HG03442 (cell line): ENCODE measurements at regions not wholly inside any gene's neighbourhood (a gene's known extent, or its start where the extent isn't known, plus 50 kb on each side); places are given as distances from the start of the nearest gene placed in this dataset.
A peak's percentile ranks its signal among the peaks of the same experiment; 100 is the strongest.
"Not testable (repeated sequence)": the region's sequence is repeated elsewhere in the genome, so short reads cannot be mapped to it uniquely, and the experiment has no call there.

Experiments used
- ATAC-seq: cut with Tn5 transposase; IDR thresholded peaks from one replicate; pipeline ENCODE4 v1.9.1; 2021; ENCODE audit warnings: mild to moderate bottlenecking, moderate library complexity; ENCODE audit not compliant: unreplicated experiment

- ATAC-seq, result no peak
These were observed 132.8 kb upstream of the RAP1B start for GRCh38 chr12:68477906-68478305.

- no peak for ATAC-seq
These were observed 132.0 kb upstream of the RAP1B start for GRCh38 chr12:68478516-68479260.

GRCh38 chr12:68479261-68479895, 131.3 kb upstream of the RAP1B start:
- ATAC-seq, result no peak

GRCh38 chr12:68479896-68480291, 130.8 kb upstream of the RAP1B start:
- ATAC-seq, result no peak

GRCh38 chr12:68480526-68480925, 130.2 kb upstream of the RAP1B start:
- no peak for ATAC-seq

- peak; percentile 62 for ATAC-seq
These were observed 129.3 kb upstream of the RAP1B start for GRCh38 chr12:68481181-68481941.

GRCh38 chr12:68482014-68482413, 128.7 kb upstream of the RAP1B start:
- no peak for ATAC-seq

GRCh38 chr12:68482660-68483059, 128.0 kb upstream of the RAP1B start:
- ATAC-seq, result peak; percentile 61

GRCh38 chr12:68483592-68484383, 126.9 kb upstream of the RAP1B start:
- no peak for ATAC-seq

GRCh38 chr12:68484578-68484977, 126.1 kb upstream of the RAP1B start:
- ATAC-seq, result not testable (repeated sequence)

GRCh38 chr12:68486449-68486848, 124.2 kb upstream of the RAP1B start:
- not testable (repeated sequence) for ATAC-seq

- no peak for ATAC-seq
These were observed 122.9 kb upstream of the RAP1B start for GRCh38 chr12:68487721-68488309.

GRCh38 chr12:68489273-68489672, 121.4 kb upstream of the RAP1B start:
- ATAC-seq, result no peak

- ATAC-seq, result no peak
These were observed 120.2 kb upstream of the RAP1B start for GRCh38 chr12:68490476-68490875.

GRCh38 chr12:68491204-68491960, 119.3 kb upstream of the RAP1B start:
- no peak for ATAC-seq

- ATAC-seq, result no peak
These were observed 115.2 kb upstream of the RAP1B start for GRCh38 chr12:68495336-68496070.

- ATAC-seq, result peak; percentile 64
These were observed 113.6 kb upstream of the RAP1B start for GRCh38 chr12:68497107-68497506.

- ATAC-seq, result peak; percentile 35
These were observed 113.0 kb upstream of the RAP1B start for GRCh38 chr12:68497702-68498101.

- ATAC-seq, result no peak
These were observed 112.0 kb upstream of the RAP1B start for GRCh38 chr12:68498736-68499135.
